GM10266 (cell line): ENCODE measurements at regions not wholly inside any gene's neighbourhood (a gene's known extent, or its start where the extent isn't known, plus 50 kb on each side); places are given as distances from the start of the nearest gene placed in this dataset.
"Not testable (repeated sequence)": the region's sequence is repeated elsewhere in the genome, so short reads cannot be mapped to it uniquely, and the experiment has no call there.

Experiments
- DNase-seq: peaks from one replicate; pipeline ENCODE4 v3.0.0; 2012; ENCODE audit errors: extremely low spot score
- TF ChIP-seq, protein P1 (sequence below): IDR thresholded peaks from 2 replicates; pipeline ENCODE4 v1.5.1; 2012; ENCODE audit warnings: mild to moderate bottlenecking, low read depth; ENCODE audit not compliant: control insufficient read depth, insufficient read depth; ENCODE audit errors: missing control alignments

DNA sequence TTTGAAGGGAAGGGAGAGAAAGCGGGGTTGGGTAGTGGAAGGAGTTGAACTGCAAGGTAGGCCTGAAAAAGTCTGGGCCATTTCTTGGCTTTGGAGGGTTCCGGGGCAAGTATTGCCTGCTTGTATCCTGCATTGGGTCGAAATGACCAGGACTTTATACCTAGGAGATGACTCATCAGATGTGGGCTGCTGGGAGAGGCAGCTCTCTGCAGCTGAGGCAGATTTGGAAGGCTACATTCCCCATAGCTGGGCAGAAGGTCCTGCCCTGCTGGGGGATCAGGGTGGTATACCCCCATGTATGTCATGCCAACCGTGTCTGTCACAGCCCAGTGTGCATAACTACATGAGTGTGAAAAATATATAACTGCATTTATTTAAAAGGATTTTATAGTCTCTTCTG lies 171.8 kb upstream of the SPRED2 start:
- TF ChIP-seq, protein P1, sequence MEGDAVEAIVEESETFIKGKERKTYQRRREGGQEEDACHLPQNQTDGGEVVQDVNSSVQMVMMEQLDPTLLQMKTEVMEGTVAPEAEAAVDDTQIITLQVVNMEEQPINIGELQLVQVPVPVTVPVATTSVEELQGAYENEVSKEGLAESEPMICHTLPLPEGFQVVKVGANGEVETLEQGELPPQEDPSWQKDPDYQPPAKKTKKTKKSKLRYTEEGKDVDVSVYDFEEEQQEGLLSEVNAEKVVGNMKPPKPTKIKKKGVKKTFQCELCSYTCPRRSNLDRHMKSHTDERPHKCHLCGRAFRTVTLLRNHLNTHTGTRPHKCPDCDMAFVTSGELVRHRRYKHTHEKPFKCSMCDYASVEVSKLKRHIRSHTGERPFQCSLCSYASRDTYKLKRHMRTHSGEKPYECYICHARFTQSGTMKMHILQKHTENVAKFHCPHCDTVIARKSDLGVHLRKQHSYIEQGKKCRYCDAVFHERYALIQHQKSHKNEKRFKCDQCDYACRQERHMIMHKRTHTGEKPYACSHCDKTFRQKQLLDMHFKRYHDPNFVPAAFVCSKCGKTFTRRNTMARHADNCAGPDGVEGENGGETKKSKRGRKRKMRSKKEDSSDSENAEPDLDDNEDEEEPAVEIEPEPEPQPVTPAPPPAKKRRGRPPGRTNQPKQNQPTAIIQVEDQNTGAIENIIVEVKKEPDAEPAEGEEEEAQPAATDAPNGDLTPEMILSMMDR: no peak
- no peak for DNase-seq

DNA sequence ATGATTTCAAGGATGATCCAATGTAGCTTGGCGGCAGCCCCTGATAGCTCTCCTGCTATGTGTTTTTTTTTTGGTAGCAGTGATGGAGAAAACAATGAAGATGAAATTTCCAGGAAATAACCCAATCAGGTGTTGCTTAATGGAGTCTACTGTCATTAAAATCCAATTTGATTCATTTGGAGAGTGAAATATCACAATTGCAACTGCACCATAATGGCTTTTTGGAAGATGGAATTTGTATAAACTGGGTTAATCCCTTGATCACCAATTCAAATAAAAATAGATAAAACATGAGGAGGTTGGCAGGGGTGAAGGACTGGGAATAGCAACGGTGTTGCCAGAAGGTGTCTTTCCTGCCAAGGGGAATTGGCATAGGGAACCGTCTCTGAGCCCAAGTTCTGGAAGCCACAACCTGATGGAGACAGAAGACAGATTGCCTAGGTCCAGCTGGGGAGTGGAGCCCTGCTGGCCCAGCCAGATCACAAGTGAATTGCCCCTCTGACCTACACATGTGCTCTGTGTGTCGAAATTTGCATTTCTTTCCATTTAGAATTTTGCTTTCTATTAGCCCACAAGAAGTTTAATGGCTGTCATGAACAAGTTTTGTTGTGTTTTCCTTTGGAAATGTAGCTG lies 170.3 kb upstream of the SPRED2 start:
- TF ChIP-seq, protein P1: no peak
- no peak for DNase-seq

DNA sequence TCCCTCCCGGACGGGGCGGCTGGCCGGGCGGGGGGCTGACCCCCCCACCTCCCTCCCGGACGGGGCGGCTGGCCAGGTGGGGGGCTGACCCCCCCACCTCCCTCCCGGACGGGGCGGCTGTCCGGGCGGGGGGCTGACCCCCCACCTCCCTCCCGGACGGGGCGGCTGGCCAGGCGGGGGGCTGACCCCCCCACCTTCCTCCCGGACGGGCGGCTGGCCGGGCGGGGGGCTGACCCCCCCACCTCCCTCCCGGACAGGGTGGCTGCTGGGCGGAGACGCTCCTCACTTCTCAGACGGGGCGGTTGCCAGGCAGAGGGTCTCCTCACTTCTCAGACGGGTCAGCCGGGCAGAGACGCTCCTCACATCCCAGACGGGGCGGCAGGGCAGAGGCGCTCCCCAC lies 168.5 kb upstream of the SPRED2 start:
- DNase-seq: not testable (repeated sequence)

DNA sequence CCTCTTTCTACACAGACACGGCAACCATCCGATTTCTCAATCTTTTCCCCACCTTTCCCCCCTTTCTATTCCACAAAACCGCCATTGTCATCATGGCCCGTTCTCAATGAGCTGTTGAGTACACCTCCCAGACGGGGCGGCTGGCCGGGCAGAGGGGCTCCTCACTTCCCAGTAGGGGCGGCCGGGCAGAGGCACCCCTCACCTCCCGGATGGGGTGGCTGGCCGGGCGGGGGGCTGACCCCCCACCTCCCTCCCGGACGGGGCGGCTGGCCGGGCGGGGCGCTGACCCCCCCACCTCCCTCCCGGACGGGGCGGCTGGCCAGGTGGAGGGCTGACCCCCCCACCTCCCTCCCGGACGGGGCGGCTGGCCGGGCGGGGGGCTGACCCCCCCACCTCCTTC lies 168.0 kb upstream of the SPRED2 start:
- not testable (repeated sequence) for DNase-seq

GRCh38 chr2:65599693-65600092 lies 167.3 kb upstream of the SPRED2 start:
- no peak for DNase-seq

GRCh38 chr2:65598996-65599395 lies 166.6 kb upstream of the SPRED2 start:
- no peak for DNase-seq
- TF ChIP-seq, protein P1: no peak

More at GRCh38 chr2:65599693-65600092, 167.3 kb upstream of the SPRED2 start:
- TF ChIP-seq, protein P1: no peak

DNA sequence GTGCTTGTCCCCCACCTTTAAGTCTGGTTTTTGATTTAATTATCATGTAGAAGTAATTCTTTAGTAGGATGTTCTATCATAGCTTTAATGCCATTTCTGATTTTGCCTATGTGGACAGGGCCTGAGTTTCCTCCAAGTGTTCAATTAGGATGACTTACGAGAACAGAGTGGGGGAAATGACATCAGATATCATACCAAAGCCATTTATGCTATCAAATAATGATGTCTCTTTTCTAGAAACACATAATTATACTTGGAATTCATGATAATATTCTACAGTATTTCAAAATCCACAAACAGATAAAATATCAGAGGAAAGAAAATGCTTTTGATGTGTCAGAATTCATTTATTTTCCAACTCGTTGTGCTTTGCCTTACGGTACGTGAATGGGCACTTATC lies 165.9 kb upstream of the SPRED2 start:
- TF ChIP-seq, protein P1: no peak
- no peak for DNase-seq

DNA sequence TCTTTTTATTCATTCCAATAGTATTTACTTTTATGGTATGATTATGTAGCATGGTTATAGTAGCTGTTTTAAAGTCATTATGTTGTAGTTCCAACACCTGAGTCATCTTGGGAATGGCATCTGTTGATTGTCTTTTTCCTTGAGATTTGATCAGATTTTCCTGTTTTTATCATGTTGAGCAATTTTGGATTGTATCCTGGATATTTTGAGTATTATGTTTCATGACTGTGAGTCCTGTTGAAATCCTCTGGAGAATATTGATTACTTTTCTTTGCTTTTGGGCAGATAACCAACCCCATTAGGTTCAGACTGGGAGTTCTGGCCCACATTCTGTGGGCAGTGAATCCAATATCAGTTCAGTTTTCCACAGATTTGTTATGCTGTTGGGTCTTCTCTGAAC lies 163.2 kb upstream of the SPRED2 start:
- DNase-seq: no peak
- TF ChIP-seq, protein P1: no peak
